H9 (cell line): ENCODE measurements at regions not wholly inside any gene's neighbourhood (a gene's known extent, or its start where the extent isn't known, plus 50 kb on each side); places are given as distances from the start of the nearest gene placed in this dataset.

Source experiments
- DNase-seq: peaks from one replicate; pipeline ENCODE4 v3.0.0-alpha.2; 2017
- H2AFZ ChIP-seq: one replicate; pipeline ENCODE4 v1.6.1; 2013; ENCODE audit warnings: mild to moderate bottlenecking, low read length, control low read depth, moderate library complexity
- H2AK5ac ChIP-seq: 2 replicates; pipeline ENCODE4 v1.6.1; 2013; ENCODE audit warnings: low read length, control low read depth, mixed read lengths; ENCODE audit not compliant: insufficient read length
- H2BK120ac ChIP-seq: one replicate; pipeline ENCODE4 v1.6.1; 2013; ENCODE audit warnings: low read depth, mild to moderate bottlenecking, low read length, control low read depth, inconsistent platforms; ENCODE audit not compliant: poor library complexity, severe bottlenecking
- H2BK12ac ChIP-seq: 2 replicates; pipeline ENCODE4 v1.6.1; 2013; ENCODE audit warnings: low read length, control low read depth, mixed read lengths, low read depth; ENCODE audit not compliant: insufficient read length
- H2BK15ac ChIP-seq: 2 replicates; pipeline ENCODE4 v1.6.1; 2013; ENCODE audit warnings: low read depth, low read length, control low read depth
- H2BK20ac ChIP-seq: one replicate; pipeline ENCODE4 v1.6.1; 2013; ENCODE audit warnings: low read depth, mild to moderate bottlenecking, low read length, control low read depth, inconsistent platforms; ENCODE audit not compliant: poor library complexity, severe bottlenecking
- H2BK5ac ChIP-seq: 2 replicates; pipeline ENCODE4 v1.6.1; 2013; ENCODE audit warnings: low read length, control low read depth, mixed read lengths; ENCODE audit not compliant: insufficient read length
- H3K14ac ChIP-seq: 2 replicates; pipeline ENCODE4 v1.6.1; 2013; ENCODE audit warnings: low read length, control low read depth; ENCODE audit not compliant: insufficient read depth
- H3K18ac ChIP-seq: 2 replicates; pipeline ENCODE4 v1.6.1; 2013; ENCODE audit warnings: low read depth, mild to moderate bottlenecking, mixed read lengths, low read length, control low read depth; ENCODE audit not compliant: insufficient read length
- H3K23ac ChIP-seq: 2 replicates; pipeline ENCODE4 v1.6.1; 2013; ENCODE audit warnings: low read length, control low read depth, mixed read lengths, low read depth; ENCODE audit not compliant: insufficient read length
- H3K23me2 ChIP-seq: 2 replicates; pipeline ENCODE4 v1.6.1; 2013; ENCODE audit warnings: low read depth, mild to moderate bottlenecking, mixed read lengths, low read length, control low read depth; ENCODE audit not compliant: insufficient read length, poor library complexity, severe bottlenecking
- H3K27ac ChIP-seq: 2 replicates; pipeline ENCODE4 v1.5.1; 2013; ENCODE audit warnings: low read length, control low read depth, mixed read lengths, low read depth; ENCODE audit not compliant: insufficient read length
- H3K27me3 ChIP-seq: 2 replicates; pipeline ENCODE4 v1.6.1; 2013; ENCODE audit warnings: low read length, control low read depth, inconsistent platforms; ENCODE audit not compliant: insufficient read depth
- H3K4ac ChIP-seq: 2 replicates; pipeline ENCODE4 v1.6.1; 2013; ENCODE audit warnings: low read depth, mild to moderate bottlenecking, control low read depth, inconsistent platforms, low read length, moderate library complexity
- H3K4me1 ChIP-seq: 2 replicates; pipeline ENCODE4 v1.6.1; 2013; ENCODE audit warnings: low read length, control low read depth, inconsistent platforms; ENCODE audit not compliant: insufficient read depth
- H3K4me2 ChIP-seq: 2 replicates; pipeline ENCODE4 v1.6.1; 2013; ENCODE audit warnings: low read length, control low read depth, mixed read lengths; ENCODE audit not compliant: insufficient read length, insufficient read depth
- H3K56ac ChIP-seq: 2 replicates; pipeline ENCODE4 v1.6.1; 2013; ENCODE audit warnings: low read depth, mild to moderate bottlenecking, mixed read lengths, low read length, control low read depth; ENCODE audit not compliant: insufficient read length
- H3K79me1 ChIP-seq: 2 replicates; pipeline ENCODE4 v1.6.1; 2013; ENCODE audit warnings: low read depth, mild to moderate bottlenecking, moderate library complexity, low read length, control low read depth, inconsistent platforms; ENCODE audit not compliant: insufficient read depth, poor library complexity, severe bottlenecking
- H3K79me2 ChIP-seq: 2 replicates; pipeline ENCODE4 v1.6.1; 2013; ENCODE audit warnings: low read length, control low read depth, inconsistent platforms; ENCODE audit not compliant: insufficient read depth
- H3K9ac ChIP-seq: 2 replicates; pipeline ENCODE4 v1.6.1; 2013; ENCODE audit warnings: low read length, control low read depth, mixed read lengths; ENCODE audit not compliant: insufficient read length; ENCODE audit errors: extremely low read depth
- H3K9me3 ChIP-seq: one replicate; pipeline ENCODE4 v1.6.1; 2013; ENCODE audit warnings: low read depth, low read length, inconsistent platforms; ENCODE audit not compliant: control insufficient read depth
- H3T11ph ChIP-seq: one replicate; pipeline ENCODE4 v1.6.1; 2013; ENCODE audit warnings: mild to moderate bottlenecking, low read length, control low read depth, inconsistent platforms
- H4K20me1 ChIP-seq: one replicate; pipeline ENCODE4 v1.6.1; 2013; ENCODE audit not compliant: control insufficient read depth, insufficient read length, insufficient read depth
- H4K5ac ChIP-seq: 2 replicates; pipeline ENCODE4 v1.6.1; 2013; ENCODE audit warnings: low read depth, mild to moderate bottlenecking, mixed read lengths, low read length, control low read depth; ENCODE audit not compliant: insufficient read length
- H4K8ac ChIP-seq: replicated peaks from 2 replicates; pipeline ENCODE4 v1.6.1; 2013; ENCODE audit warnings: low read length, control low read depth, mixed read lengths, low read depth; ENCODE audit not compliant: insufficient read length
- H4K91ac ChIP-seq: 2 replicates; pipeline ENCODE4 v1.6.1; 2013; ENCODE audit warnings: low read depth, mild to moderate bottlenecking, moderate library complexity, mixed read lengths, low read length, control low read depth; ENCODE audit not compliant: insufficient read length
- H3K27ac Mint-ChIP-seq, 3 experiments: 2 replicates in 2 of 3; 3 replicates in 1 of 3; pipeline ENCODE4 v1.8.0; 2020 to 2021; ENCODE audit warnings: mixed read lengths in 3 of 3, mild to moderate bottlenecking in 1 of 3, moderate library complexity in 1 of 3
- H3K27me3 Mint-ChIP-seq: 2 replicates; pipeline ENCODE4 v1.8.0; 2021; ENCODE audit warnings: low read depth, mild to moderate bottlenecking, moderate library complexity, mixed read lengths
- H3K36me3 Mint-ChIP-seq, 3 experiments: 2 replicates in 2 of 3; 3 replicates in 1 of 3; pipeline ENCODE4 v1.8.0; 2020 to 2021; ENCODE audit warnings: low read depth in 3 of 3, mixed read lengths in 3 of 3; ENCODE audit not compliant: insufficient read depth in 1 of 3
- H3K4me1 Mint-ChIP-seq, 2 experiments: 2 replicates each; pipeline ENCODE4 v1.8.0; 2020; ENCODE audit warnings: mixed read lengths in 2 of 2
- H3K4me3 Mint-ChIP-seq, 2 experiments: 2 replicates in 1 of 2; 3 replicates in 1 of 2; pipeline ENCODE4 v1.8.0; 2020 to 2021; ENCODE audit warnings: mild to moderate bottlenecking in 2 of 2, mixed read lengths in 2 of 2, moderate library complexity in 1 of 2
- H3K9me3 Mint-ChIP-seq, 2 experiments: 2 replicates in 1 of 2; 3 replicates in 1 of 2; pipeline ENCODE4 v1.8.0; 2020; ENCODE audit warnings: mild to moderate bottlenecking in 2 of 2, mixed read lengths in 2 of 2, moderate library complexity in 1 of 2
- WGBS: extraction: QIAGEN DNeasy Blood & Tissue Kit; methylation state at CpG from one replicate; pipeline ENCODE4 v1.1.7; 2013; ENCODE audit warnings: missing lambda C conversion rate, low lambda C conversion rate, mixed read lengths; ENCODE audit not compliant: insufficient read length; ENCODE audit errors: extremely low coverage; 5-methylcytosine and 5-hydroxymethylcytosine counted together
- TF ChIP-seq, protein P1 (sequence below): fragments of 200-600 bp; sonication (generic); conservative IDR thresholded peaks from 3 replicates; pipeline ENCODE4 v1.8.0; 2021; ENCODE audit warnings: antibody characterized with exemption, mild to moderate bottlenecking

DNA sequence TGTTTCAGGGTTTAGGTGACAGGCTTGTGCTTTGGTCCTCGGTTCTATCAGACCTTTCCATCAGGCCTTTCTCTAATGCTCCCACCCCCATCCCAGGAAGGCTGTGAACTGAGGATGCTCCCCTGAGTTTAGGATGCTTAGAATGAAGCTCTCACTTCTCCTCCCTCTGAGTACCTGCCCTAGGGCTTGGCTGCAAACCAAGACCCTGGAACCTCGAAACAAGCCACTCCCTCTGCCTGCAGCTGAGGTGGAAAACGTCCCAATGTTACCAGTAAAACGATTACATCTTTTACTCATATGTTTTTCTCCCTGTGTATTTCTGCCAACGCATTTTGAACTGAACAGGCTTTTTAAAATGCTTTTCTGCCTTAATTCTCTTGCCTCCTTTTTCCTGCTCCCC, 54.5 kb upstream of the BMAL1 start:
- Histone ChIP-seq H3K4me2 (no peak overlapping the region), H4K5ac (no peak overlapping the region), H2BK15ac (no peak overlapping the region), H4K20me1 (no peaks in the 10 kb centered on the region), H3K27me3 (no peaks in the 10 kb centered on the region), H2BK20ac (no peak overlapping the region), H2BK120ac (no peak overlapping the region), H3K79me1 (no peaks in the 10 kb centered on the region), H3K79me2 (no peaks in the 10 kb centered on the region), H2BK12ac (no peak overlapping the region), H2AK5ac (no peak overlapping the region), H3T11ph (no peak overlapping the region), H3K9me3 (no peaks in the 10 kb centered on the region), H3K18ac (no peak overlapping the region), H3K9ac (no peak overlapping the region), H3K56ac (no peak overlapping the region), H2AFZ (no peak overlapping the region), H3K4me1 (no peaks in the 10 kb centered on the region), H3K23me2 (no peaks in the 10 kb centered on the region), H3K4ac (no peak overlapping the region), H3K23ac (no peak overlapping the region), H3K27ac (no peak overlapping the region), H4K91ac (no peak overlapping the region), H2BK5ac (no peak overlapping the region), H3K14ac (no peak overlapping the region), H4K8ac (no peak overlapping the region)
- Mint-ChIP-seq H3K4me1 (peaks cover 5 to 6% of the 10 kb centered on the region in 2 experiments; a peak in 2 of 4 replicates), H3K27me3 (peaks cover 7% of the 10 kb centered on the region), H3K27ac (no peak overlapping the region), H3K36me3 (no peaks in the 10 kb centered on the region), H3K4me3 (no peak overlapping the region), H3K9me3 (peaks cover 0 to 3% of the 10 kb centered on the region in 2 experiments; a peak in 2 of 5 replicates)
- WGBS: no CpG with 5 or more reads among the region's 5 CpGs
- DNase-seq: no peak
- TF ChIP-seq, protein P1, sequence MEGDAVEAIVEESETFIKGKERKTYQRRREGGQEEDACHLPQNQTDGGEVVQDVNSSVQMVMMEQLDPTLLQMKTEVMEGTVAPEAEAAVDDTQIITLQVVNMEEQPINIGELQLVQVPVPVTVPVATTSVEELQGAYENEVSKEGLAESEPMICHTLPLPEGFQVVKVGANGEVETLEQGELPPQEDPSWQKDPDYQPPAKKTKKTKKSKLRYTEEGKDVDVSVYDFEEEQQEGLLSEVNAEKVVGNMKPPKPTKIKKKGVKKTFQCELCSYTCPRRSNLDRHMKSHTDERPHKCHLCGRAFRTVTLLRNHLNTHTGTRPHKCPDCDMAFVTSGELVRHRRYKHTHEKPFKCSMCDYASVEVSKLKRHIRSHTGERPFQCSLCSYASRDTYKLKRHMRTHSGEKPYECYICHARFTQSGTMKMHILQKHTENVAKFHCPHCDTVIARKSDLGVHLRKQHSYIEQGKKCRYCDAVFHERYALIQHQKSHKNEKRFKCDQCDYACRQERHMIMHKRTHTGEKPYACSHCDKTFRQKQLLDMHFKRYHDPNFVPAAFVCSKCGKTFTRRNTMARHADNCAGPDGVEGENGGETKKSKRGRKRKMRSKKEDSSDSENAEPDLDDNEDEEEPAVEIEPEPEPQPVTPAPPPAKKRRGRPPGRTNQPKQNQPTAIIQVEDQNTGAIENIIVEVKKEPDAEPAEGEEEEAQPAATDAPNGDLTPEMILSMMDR: no peak
